ENCODE measurements at regions not wholly inside any gene's neighbourhood (a gene's known extent, or its start where the extent isn't known, plus 50 kb on each side); places are given as distances from the start of the nearest gene placed in this dataset.
"Not testable (repeated sequence)": the region's sequence is repeated elsewhere in the genome, so short reads cannot be mapped to it uniquely, and the experiment has no call there.

DNA sequence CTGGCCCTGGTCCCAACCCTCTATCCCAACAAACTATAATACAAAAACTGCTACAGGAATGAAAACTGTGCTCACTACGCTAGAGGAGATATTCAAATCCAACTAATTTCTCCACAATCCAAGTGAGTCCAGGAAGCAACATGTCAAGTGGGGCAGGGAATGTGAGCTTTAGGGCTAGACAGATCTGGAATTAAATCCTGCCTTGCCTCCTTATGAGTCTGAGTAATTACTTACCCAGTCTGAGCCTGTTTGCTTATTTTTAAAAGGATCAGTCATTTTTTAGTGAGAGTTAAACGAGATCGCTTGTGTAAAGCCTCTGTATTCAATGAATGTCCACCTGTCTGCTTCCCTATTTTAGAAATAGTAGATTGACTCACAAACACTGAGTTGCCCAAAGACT is 174.6 kb downstream of the TP53TG3F start:
- not testable (repeated sequence) for TF ChIP-seq POLR2A (IDR thresholded peaks at IDR 0.05; ENCODE audit: low read depth, low read length); TAF1 (IDR thresholded peaks at IDR 0.05; ENCODE audit: borderline replicate concordance, low read depth, low read length)

Measured in GM12892 (cell line).